Kidney epithelial cell (primary cell): ENCODE measurements at regions not wholly inside any gene's neighbourhood (a gene's known extent, or its start where the extent isn't known, plus 50 kb on each side); places are given as distances from the start of the nearest gene placed in this dataset.
A peak's percentile ranks its signal among the peaks of the same experiment; 100 is the strongest.

Experiments used
- DNase-seq: peaks from one replicate; pipeline ENCODE4 v3.0.0-alpha.2; 2010; ENCODE audit warnings: low read depth
- H3K27me3 ChIP-seq: 2 replicates; pipeline ENCODE4 v1.6.0; 2011; ENCODE audit warnings: low read length; ENCODE audit not compliant: control insufficient read depth, insufficient read depth
- H3K36me3 ChIP-seq: 2 replicates; pipeline ENCODE4 v1.5.1; 2011; ENCODE audit warnings: low read length; ENCODE audit not compliant: control insufficient read depth, insufficient read depth
- H3K4me3 ChIP-seq: 2 replicates; pipeline ENCODE4 v1.5.1; 2011; ENCODE audit warnings: low read depth, mild to moderate bottlenecking, control low read depth, low read length
- TF ChIP-seq, protein P1 (sequence below): IDR thresholded peaks from 2 replicates; pipeline ENCODE4 v1.5.1; 2011; ENCODE audit warnings: mild to moderate bottlenecking, moderate library complexity, low read length, control low read depth, inconsistent platforms; ENCODE audit not compliant: insufficient read depth, poor library complexity, severe bottlenecking

DNA sequence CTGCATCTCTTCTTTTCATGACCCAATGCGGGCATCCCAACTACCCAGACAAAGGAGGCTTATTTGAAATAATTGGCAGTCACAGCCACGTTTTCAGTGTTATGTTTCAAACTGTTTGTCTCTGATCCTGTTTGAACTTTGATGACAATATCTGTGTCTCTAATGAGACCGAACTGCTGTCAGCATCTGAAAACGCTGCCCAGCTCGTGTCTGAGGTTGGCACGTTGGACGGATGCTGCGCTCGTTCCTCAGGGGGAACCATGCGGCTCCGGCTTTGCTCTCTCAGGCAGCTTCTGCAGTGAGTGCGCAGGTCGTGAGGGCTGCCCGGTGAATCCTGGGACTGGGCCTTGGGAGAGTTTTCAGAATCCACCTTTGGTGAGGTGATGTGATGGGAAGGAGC, 58.4 kb upstream of the SORBS2 start:
- H3K4me3 ChIP-seq: no peak overlapping the region
- no peak for DNase-seq
- H3K36me3 ChIP-seq: no peaks in the 10 kb centered on the region

DNA sequence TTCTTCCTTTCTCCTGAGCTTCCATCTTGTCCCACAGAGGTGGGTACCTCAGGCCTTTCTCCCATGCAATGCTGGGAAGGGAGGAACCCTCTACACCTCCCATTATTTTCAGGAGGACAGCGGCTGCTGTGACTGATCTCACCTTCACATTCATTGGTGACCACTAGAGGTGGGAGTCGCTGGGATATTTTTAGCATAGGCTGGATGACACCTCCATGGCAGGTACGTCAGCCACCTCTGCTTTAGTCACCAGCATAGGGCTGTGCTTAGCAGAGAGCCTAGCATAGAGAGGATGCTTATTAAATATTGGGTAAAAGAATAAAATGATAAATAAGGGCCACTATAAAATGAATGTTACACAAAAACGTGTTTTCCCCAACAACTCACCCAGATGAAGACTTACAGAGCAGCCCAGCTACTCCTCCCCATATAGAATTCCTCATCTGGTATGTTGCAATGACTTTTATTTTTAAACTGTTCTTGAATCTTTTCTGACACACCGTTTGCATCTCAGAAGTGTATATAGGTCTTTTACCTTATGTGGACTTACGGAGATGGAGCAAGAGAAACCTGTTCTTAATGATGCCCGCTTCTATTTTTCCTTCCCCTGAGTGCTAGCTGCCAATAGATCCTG, 60.9 kb upstream of the SORBS2 start:
- H3K36me3 ChIP-seq: no peaks in the 10 kb centered on the region
- H3K4me3 ChIP-seq: no peak overlapping the region
- TF ChIP-seq, protein P1, sequence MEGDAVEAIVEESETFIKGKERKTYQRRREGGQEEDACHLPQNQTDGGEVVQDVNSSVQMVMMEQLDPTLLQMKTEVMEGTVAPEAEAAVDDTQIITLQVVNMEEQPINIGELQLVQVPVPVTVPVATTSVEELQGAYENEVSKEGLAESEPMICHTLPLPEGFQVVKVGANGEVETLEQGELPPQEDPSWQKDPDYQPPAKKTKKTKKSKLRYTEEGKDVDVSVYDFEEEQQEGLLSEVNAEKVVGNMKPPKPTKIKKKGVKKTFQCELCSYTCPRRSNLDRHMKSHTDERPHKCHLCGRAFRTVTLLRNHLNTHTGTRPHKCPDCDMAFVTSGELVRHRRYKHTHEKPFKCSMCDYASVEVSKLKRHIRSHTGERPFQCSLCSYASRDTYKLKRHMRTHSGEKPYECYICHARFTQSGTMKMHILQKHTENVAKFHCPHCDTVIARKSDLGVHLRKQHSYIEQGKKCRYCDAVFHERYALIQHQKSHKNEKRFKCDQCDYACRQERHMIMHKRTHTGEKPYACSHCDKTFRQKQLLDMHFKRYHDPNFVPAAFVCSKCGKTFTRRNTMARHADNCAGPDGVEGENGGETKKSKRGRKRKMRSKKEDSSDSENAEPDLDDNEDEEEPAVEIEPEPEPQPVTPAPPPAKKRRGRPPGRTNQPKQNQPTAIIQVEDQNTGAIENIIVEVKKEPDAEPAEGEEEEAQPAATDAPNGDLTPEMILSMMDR: no peak
- no peaks in the 10 kb centered on the region for H3K27me3 ChIP-seq
- DNase-seq: no peak

More for the DNA sequence above, 58.4 kb upstream of the SORBS2 start:
- TF ChIP-seq, protein P1: no peak
- no peaks in the 10 kb centered on the region for H3K27me3 ChIP-seq

DNA sequence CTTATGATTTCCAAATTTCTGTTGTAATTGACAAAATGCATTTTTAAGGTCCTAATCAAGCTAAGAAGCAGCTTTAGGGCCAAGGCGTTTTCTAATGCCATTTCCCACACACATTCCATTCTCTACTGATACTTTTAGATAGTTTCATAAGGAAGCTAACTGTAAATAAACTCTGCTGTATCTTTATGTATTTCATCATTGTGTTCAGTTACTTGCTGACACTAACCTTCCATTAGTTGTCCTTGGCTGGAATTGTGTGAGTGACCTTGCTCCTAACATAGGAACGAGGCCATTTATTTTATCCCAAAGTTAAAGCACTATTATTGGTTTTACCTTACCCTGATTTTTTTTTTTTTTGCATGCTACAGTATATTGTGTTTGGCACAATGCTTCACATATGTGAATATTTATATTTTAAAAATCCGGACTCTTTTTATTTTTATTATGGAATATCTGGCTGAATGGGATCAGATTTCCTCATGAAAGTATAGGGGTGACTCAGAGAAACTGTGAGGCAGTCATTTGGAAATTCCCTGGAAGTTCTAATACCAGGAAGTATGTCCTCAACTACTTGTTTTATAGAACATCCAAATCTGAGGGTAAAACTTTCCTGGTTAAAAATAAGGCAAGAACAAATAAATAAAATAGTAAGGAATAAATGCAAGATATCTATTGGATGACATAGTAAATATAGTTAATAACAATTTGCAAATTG, 62.7 kb upstream of the SORBS2 start:
- Histone ChIP-seq H3K4me3 (no peak overlapping the region), H3K27me3 (no peaks in the 10 kb centered on the region), H3K36me3 (no peaks in the 10 kb centered on the region)
- TF ChIP-seq, protein P1: no peak
- DNase-seq: peak; percentile 32

GRCh38 chr4:185875316-185875907, 63.4 kb upstream of the SORBS2 start:
- Histone ChIP-seq H3K27me3 (no peaks in the 10 kb centered on the region), H3K4me3 (no peak overlapping the region), H3K36me3 (no peaks in the 10 kb centered on the region)
- TF ChIP-seq, protein P1: no peak
- DNase-seq: no peak

- Histone ChIP-seq H3K27me3 (no peaks in the 10 kb centered on the region), H3K4me3 (no peak overlapping the region), H3K36me3 (no peaks in the 10 kb centered on the region)
- DNase-seq: no peak
- TF ChIP-seq, protein P1: no peak
These were observed 66.6 kb upstream of the SORBS2 start for GRCh38 chr4:185878633-185879032.
